ENCODE measurements at regions not wholly inside any gene's neighbourhood (a gene's known extent, or its start where the extent isn't known, plus 50 kb on each side); places are given as distances from the start of the nearest gene placed in this dataset.

GRCh38 chrX:87914726-87915125 lies 397.1 kb downstream of the KLHL4 start:
- no peak for TF ChIP-seq POLR2A (IDR thresholded peaks at IDR 0.05)
- no peak for TF ChIP-seq POLR2AphosphoS5 (IDR thresholded peaks at IDR 0.05)

All from breast epithelium (tissue), 3 donors.